Neural progenitor cell (in vitro differentiated cells): ENCODE measurements at regions not wholly inside any gene's neighbourhood (a gene's known extent, or its start where the extent isn't known, plus 50 kb on each side); places are given as distances from the start of the nearest gene placed in this dataset.

Source experiments
- EZH2 ChIP-seq: fragments of 200-600 bp; sonication (generic); IDR thresholded peaks from 2 replicates; pipeline ENCODE4 v1.6.1; 2017; ENCODE audit warnings: antibody characterized with exemption, mild to moderate bottlenecking, moderate library complexity
- TF ChIP-seq, protein P1 (sequence below): fragments of 200-600 bp; sonication (generic); IDR thresholded peaks from 2 replicates; pipeline ENCODE4 v1.5.1; 2017; ENCODE audit warnings: antibody characterized with exemption, mild to moderate bottlenecking

DNA sequence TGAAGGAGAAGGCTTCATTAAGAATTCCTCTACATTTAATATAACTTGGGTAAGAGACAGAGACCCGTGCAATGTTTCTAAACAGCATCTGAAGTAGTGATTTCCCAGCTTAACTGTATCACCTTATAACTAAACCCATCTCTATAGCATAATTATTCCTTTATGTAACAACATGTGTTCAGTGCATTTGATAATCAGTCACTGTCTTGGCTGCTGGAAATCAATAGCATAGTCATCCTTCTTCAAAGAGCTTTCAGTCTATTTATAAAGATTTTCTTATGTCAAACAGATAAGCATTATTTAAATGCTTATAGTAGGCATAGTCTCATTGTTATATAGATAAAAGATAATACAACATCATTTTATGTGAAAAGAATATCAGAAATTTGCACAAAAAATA is 80.1 kb upstream of the TYRP1 start:
- TF ChIP-seq, protein P1, sequence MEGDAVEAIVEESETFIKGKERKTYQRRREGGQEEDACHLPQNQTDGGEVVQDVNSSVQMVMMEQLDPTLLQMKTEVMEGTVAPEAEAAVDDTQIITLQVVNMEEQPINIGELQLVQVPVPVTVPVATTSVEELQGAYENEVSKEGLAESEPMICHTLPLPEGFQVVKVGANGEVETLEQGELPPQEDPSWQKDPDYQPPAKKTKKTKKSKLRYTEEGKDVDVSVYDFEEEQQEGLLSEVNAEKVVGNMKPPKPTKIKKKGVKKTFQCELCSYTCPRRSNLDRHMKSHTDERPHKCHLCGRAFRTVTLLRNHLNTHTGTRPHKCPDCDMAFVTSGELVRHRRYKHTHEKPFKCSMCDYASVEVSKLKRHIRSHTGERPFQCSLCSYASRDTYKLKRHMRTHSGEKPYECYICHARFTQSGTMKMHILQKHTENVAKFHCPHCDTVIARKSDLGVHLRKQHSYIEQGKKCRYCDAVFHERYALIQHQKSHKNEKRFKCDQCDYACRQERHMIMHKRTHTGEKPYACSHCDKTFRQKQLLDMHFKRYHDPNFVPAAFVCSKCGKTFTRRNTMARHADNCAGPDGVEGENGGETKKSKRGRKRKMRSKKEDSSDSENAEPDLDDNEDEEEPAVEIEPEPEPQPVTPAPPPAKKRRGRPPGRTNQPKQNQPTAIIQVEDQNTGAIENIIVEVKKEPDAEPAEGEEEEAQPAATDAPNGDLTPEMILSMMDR, result no peak
- no peak for TF ChIP-seq EZH2
